GDM1 (cell line): ENCODE measurements at regions not wholly inside any gene's neighbourhood (a gene's known extent, or its start where the extent isn't known, plus 50 kb on each side); places are given as distances from the start of the nearest gene placed in this dataset.
"Not testable (repeated sequence)": the region's sequence is repeated elsewhere in the genome, so short reads cannot be mapped to it uniquely, and the experiment has no call there.

Source experiments
- DNase-seq: peaks from one replicate; lab custom pipeline; 2025; lab: John Stamatoyannopoulos, UW

- DNase-seq, result no peak
These were observed 1257.3 kb downstream of the DIAPH3 start for GRCh38 chr13:58906329-58907007.

GRCh38 chr13:58907347-58907746 lies 1256.4 kb downstream of the DIAPH3 start:
- no peak for DNase-seq

- no peak for DNase-seq
These were observed 1255.6 kb downstream of the DIAPH3 start for GRCh38 chr13:58908019-58908679.

- no peak for DNase-seq
These were observed 1244.2 kb downstream of the DIAPH3 start for GRCh38 chr13:58919551-58919950.

- no peak for DNase-seq
These were observed 1242.6 kb downstream of the DIAPH3 start for GRCh38 chr13:58921129-58921528.

GRCh38 chr13:58926858-58927257 lies 1236.9 kb downstream of the DIAPH3 start:
- no peak for DNase-seq

GRCh38 chr13:58933475-58933874 lies 1230.3 kb downstream of the DIAPH3 start:
- no peak for DNase-seq

- DNase-seq, result no peak
These were observed 1228.0 kb downstream of the DIAPH3 start for GRCh38 chr13:58935689-58936088.

GRCh38 chr13:58946274-58946673 lies 1217.5 kb downstream of the DIAPH3 start:
- no peak for DNase-seq

- DNase-seq, result no peak
These were observed 1214.1 kb downstream of the DIAPH3 start for GRCh38 chr13:58949646-58950045.

GRCh38 chr13:58950911-58951310 lies 1212.8 kb downstream of the DIAPH3 start:
- no peak for DNase-seq

GRCh38 chr13:58953638-58954037 lies 1210.1 kb downstream of the DIAPH3 start:
- peak; percentile 29 for DNase-seq

- DNase-seq, result no peak
These were observed 1208.0 kb downstream of the DIAPH3 start for GRCh38 chr13:58955546-58956385.

- DNase-seq, result not testable (repeated sequence)
These were observed 1205.6 kb downstream of the DIAPH3 start for GRCh38 chr13:58958097-58958496.

GRCh38 chr13:58960888-58961287 lies 1202.8 kb downstream of the DIAPH3 start:
- DNase-seq, result no peak

- DNase-seq, result no peak
These were observed 1200.4 kb downstream of the DIAPH3 start for GRCh38 chr13:58963321-58963720.

GRCh38 chr13:58964048-58964447 lies 1199.7 kb downstream of the DIAPH3 start:
- no peak for DNase-seq

GRCh38 chr13:58977085-58977484 lies 1186.6 kb downstream of the DIAPH3 start:
- no peak for DNase-seq

GRCh38 chr13:58978331-58978730 lies 1185.4 kb downstream of the DIAPH3 start:
- DNase-seq, result no peak

- DNase-seq, result no peak
These were observed 1183.9 kb downstream of the DIAPH3 start for GRCh38 chr13:58979851-58980250.

GRCh38 chr13:58985845-58986244 lies 1177.9 kb downstream of the DIAPH3 start:
- DNase-seq, result no peak

- no peak for DNase-seq
These were observed 1174.2 kb downstream of the DIAPH3 start for GRCh38 chr13:58989556-58989955.
